ENCODE measurements at regions not wholly inside any gene's neighbourhood (a gene's known extent, or its start where the extent isn't known, plus 50 kb on each side); places are given as distances from the start of the nearest gene placed in this dataset.

DNA sequence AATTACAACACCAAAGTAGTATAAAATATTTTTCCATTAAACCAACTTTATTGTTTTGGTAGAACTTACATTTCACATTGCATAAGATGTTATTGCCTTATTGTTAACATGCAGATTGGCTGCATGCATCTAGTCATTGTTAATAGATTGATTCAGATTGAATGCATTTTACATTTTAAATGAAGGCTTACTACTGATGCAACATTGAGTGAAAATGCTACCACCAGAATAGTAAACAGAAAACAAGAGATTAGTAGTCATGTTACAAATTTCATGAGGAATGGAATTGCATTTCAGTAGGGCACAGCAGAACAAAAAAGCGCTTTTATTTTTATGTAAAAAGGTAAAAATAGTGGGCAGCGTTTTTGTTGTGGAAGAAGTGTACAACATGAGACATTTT lies 298.3 kb downstream of the ARL4A start:
- TF ChIP-seq, protein P1, sequence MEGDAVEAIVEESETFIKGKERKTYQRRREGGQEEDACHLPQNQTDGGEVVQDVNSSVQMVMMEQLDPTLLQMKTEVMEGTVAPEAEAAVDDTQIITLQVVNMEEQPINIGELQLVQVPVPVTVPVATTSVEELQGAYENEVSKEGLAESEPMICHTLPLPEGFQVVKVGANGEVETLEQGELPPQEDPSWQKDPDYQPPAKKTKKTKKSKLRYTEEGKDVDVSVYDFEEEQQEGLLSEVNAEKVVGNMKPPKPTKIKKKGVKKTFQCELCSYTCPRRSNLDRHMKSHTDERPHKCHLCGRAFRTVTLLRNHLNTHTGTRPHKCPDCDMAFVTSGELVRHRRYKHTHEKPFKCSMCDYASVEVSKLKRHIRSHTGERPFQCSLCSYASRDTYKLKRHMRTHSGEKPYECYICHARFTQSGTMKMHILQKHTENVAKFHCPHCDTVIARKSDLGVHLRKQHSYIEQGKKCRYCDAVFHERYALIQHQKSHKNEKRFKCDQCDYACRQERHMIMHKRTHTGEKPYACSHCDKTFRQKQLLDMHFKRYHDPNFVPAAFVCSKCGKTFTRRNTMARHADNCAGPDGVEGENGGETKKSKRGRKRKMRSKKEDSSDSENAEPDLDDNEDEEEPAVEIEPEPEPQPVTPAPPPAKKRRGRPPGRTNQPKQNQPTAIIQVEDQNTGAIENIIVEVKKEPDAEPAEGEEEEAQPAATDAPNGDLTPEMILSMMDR (IDR thresholded peaks at IDR 0.05; ENCODE audit: low read depth, low read length) = no peak
- no peak for TF ChIP-seq EZH2phosphoT487 (IDR thresholded peaks at IDR 0.05; ENCODE audit: low read depth)

Measured in OCI-LY3 (cell line).